Keratinocyte (primary cell): ENCODE measurements at regions not wholly inside any gene's neighbourhood (a gene's known extent, or its start where the extent isn't known, plus 50 kb on each side); places are given as distances from the start of the nearest gene placed in this dataset.

ENCODE experiments used
- DNase-seq: peaks from one replicate; pipeline ENCODE4 v3.0.0-alpha.2; 2011; ENCODE audit warnings: low read depth, missing footprints, low spot score
- FAIRE-seq: peaks from 2 replicates; lab custom pipeline; 2011; peaks lifted over from hg19 to GRCh38; lab: Jason Lieb, UNC
- H2AFZ ChIP-seq: 2 replicates; pipeline ENCODE4 v1.6.0; 2012; ENCODE audit warnings: low read length, control low read depth, inconsistent platforms; ENCODE audit not compliant: control insufficient read depth
- H3K27ac ChIP-seq: 2 replicates; pipeline ENCODE4 v1.5.1; 2011; ENCODE audit warnings: low read length; ENCODE audit not compliant: control insufficient read depth, insufficient read depth
- H3K27me3 ChIP-seq: 3 replicates; pipeline ENCODE4 v1.6.0; 2011; ENCODE audit warnings: low read length; ENCODE audit not compliant: control insufficient read depth, insufficient read depth; ENCODE audit errors: extremely low read depth
- H3K36me3 ChIP-seq, 2 experiments: 2 replicates in 1 of 2; 3 replicates in 1 of 2; pipeline ENCODE4 v1.5.1; 2011; ENCODE audit warnings: low read length in 2 of 2, mild to moderate bottlenecking in 1 of 2; ENCODE audit not compliant: control insufficient read depth in 2 of 2, insufficient read depth in 2 of 2; ENCODE audit errors: extremely low read depth in 1 of 2
- H3K4me1 ChIP-seq: 3 replicates; pipeline ENCODE4 v1.5.1; 2011; ENCODE audit warnings: low read length; ENCODE audit not compliant: control insufficient read depth, insufficient read depth; ENCODE audit errors: extremely low read depth
- H3K4me2 ChIP-seq: 3 replicates; pipeline ENCODE4 v1.6.0; 2011; ENCODE audit warnings: low read depth, low read length; ENCODE audit not compliant: control insufficient read depth, insufficient read depth; ENCODE audit errors: extremely low read depth
- H3K4me3 ChIP-seq, 3 experiments: fragments of 200-600 bp in 1 of 3; sonication (generic) in 1 of 3; 2 replicates in 2 of 3; 3 replicates in 1 of 3; pipeline ENCODE4 v1.5.1; 2011 to 2016; ENCODE audit warnings: low read length in 3 of 3, mild to moderate bottlenecking in 3 of 3, control low read depth in 2 of 3, inconsistent platforms in 1 of 3, low read depth in 1 of 3, mixed read lengths in 1 of 3, mixed run types in 1 of 3, moderate library complexity in 1 of 3; ENCODE audit not compliant: control insufficient read depth in 2 of 3, insufficient read depth in 2 of 3; ENCODE audit errors: extremely low read depth in 1 of 3
- H3K79me2 ChIP-seq: 2 replicates; pipeline ENCODE4 v1.6.0; 2012; ENCODE audit warnings: low read length; ENCODE audit not compliant: control insufficient read depth, insufficient read depth
- H3K9ac ChIP-seq: 3 replicates; pipeline ENCODE4 v1.6.0; 2011; ENCODE audit warnings: low read length; ENCODE audit not compliant: control insufficient read depth, insufficient read depth; ENCODE audit errors: extremely low read depth
- H3K9me1 ChIP-seq: 3 replicates; pipeline ENCODE4 v1.6.0; 2011; ENCODE audit warnings: low read length; ENCODE audit not compliant: control insufficient read depth, insufficient read depth; ENCODE audit errors: extremely low read depth
- H3K9me3 ChIP-seq: 2 replicates; pipeline ENCODE4 v1.5.1; 2012; ENCODE audit warnings: low read depth, low read length; ENCODE audit not compliant: control insufficient read depth
- H4K20me1 ChIP-seq: 3 replicates; pipeline ENCODE4 v1.6.0; 2011; ENCODE audit warnings: low read length; ENCODE audit not compliant: control insufficient read depth, insufficient read depth; ENCODE audit errors: extremely low read depth
- CTCF ChIP-seq, 3 experiments: IDR thresholded peaks in 1 of 3; conservative IDR thresholded peaks in 1 of 3; optimal IDR thresholded peaks in 1 of 3; 2 replicates in 2 of 3; 3 replicates in 1 of 3; pipeline versions ENCODE3 to v1.5.1; 2011; ENCODE audit warnings: low read length in 3 of 3, mild to moderate bottlenecking in 3 of 3, moderate library complexity in 2 of 3, control low read depth in 1 of 3, inconsistent platforms in 1 of 3; ENCODE audit not compliant: insufficient read depth in 2 of 3; ENCODE audit errors: extremely low read depth in 1 of 3
- EZH2 ChIP-seq: IDR thresholded peaks from one replicate; pipeline ENCODE4 v1.6.1; 2012; ENCODE audit warnings: inconsistent platforms, mild to moderate bottlenecking, low read length, moderate library complexity
- dilution Hi-C: fragments of 300-500 bp; cut with MboI; formaldehyde crosslinking; loops from one replicate; pipeline ENCODE4 v1.7.0; 2020; ENCODE audit warnings: low sequenced_read_pairs; ENCODE audit not compliant: extremely low pct_ligation_motif_present

DNA sequence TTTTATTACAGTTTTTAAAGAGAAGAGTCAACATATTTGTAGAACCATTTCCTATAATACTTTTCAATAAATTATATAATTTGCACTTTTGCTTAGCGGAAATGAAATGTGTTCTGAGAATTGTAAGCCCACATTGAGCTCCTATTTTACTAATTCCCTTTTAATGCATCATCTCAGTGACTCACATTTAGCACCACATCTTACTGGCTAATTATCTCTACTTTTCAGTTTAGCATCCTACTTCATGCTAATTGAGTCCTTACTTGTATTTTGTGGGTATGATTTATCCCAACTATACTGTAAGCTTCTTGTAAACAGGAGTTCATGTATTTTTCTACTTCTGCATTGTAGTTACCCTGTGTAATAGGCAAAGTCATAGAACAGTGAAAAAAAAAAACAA is 67.5 kb downstream of the TMX1 start:
- Histone ChIP-seq H3K4me3 (no peak overlapping the region), H3K27ac (no peak overlapping the region), H3K36me3 (no peaks in the 10 kb centered on the region), H3K79me2 (no peaks in the 10 kb centered on the region), H3K4me1 (peaks cover 9% of the 10 kb centered on the region), H3K9me1 (no peaks in the 10 kb centered on the region), H3K4me2 (no peak overlapping the region), H3K9ac (no peak overlapping the region), H4K20me1 (no peaks in the 10 kb centered on the region), H2AFZ (no peak overlapping the region), H3K9me3 (no peaks in the 10 kb centered on the region), H3K27me3 (no peaks in the 10 kb centered on the region)
- no peak for FAIRE-seq
- dilution Hi-C loops, result no loop called here
- DNase-seq, result no peak
- TF ChIP-seq CTCF (optimal IDR thresholded peaks at IDR 0.05 in 1 of 3, IDR thresholded peaks at IDR 0.05 in 1 of 3, conservative IDR thresholded peaks at IDR 0.05 in 1 of 3; ENCODE audit: extremely low read depth in 1 of 3, insufficient read depth in 2 of 3, low read length in 3 of 3) (no peak), EZH2 (no peak)

DNA sequence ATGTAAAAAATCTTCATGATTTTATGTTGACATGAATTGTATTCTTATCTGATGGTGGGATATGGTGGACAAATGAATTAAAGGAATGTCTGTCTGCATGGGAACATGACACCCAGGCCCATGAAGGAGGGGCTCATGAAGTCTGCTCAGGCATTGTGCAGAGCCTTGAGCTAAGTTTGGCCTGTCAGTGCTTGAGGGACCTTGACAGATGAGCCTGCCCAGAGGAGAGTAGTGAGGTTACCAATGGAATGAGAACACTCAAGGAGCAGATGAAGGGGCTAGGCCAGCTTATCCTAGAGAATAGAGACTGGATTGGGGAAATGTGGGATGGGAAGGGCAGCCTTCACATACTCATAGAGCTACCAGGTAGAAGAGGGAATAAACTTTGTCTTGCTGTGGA is 68.8 kb downstream of the TMX1 start:
- FAIRE-seq (no peak), DNase-seq (no peak)
- TF ChIP-seq CTCF (optimal IDR thresholded peaks at IDR 0.05 in 1 of 3, IDR thresholded peaks at IDR 0.05 in 1 of 3, conservative IDR thresholded peaks at IDR 0.05 in 1 of 3; ENCODE audit: extremely low read depth in 1 of 3, insufficient read depth in 2 of 3, low read length in 3 of 3) (no peak), EZH2 (no peak)
- H3K36me3 ChIP-seq, result no peaks in the 10 kb centered on the region
- no peak overlapping the region for H2AFZ ChIP-seq
- no peak overlapping the region for H3K9ac ChIP-seq
- dilution Hi-C loops, result no loop called here
- H3K79me2 ChIP-seq, result no peaks in the 10 kb centered on the region
- no peaks in the 10 kb centered on the region for H4K20me1 ChIP-seq
- no peaks in the 10 kb centered on the region for H3K9me1 ChIP-seq
- no peak overlapping the region for H3K27ac ChIP-seq
- H3K4me2 ChIP-seq, result no peak overlapping the region
- H3K27me3 ChIP-seq, result no peaks in the 10 kb centered on the region
- peaks cover 9% of the 10 kb centered on the region for H3K4me1 ChIP-seq
- no peaks in the 10 kb centered on the region for H3K9me3 ChIP-seq
- no peak overlapping the region for H3K4me3 ChIP-seq
